ENCODE measurements at regions not wholly inside any gene's neighbourhood (a gene's known extent, or its start where the extent isn't known, plus 50 kb on each side); places are given as distances from the start of the nearest gene placed in this dataset.

GRCh38 chr10:47169581-47169980 is 130.4 kb upstream of the GDF10 start:
- no peak for DNase-seq

GRCh38 chr10:47173929-47174442 is 126.0 kb upstream of the GDF10 start:
- no peak for DNase-seq

DNA sequence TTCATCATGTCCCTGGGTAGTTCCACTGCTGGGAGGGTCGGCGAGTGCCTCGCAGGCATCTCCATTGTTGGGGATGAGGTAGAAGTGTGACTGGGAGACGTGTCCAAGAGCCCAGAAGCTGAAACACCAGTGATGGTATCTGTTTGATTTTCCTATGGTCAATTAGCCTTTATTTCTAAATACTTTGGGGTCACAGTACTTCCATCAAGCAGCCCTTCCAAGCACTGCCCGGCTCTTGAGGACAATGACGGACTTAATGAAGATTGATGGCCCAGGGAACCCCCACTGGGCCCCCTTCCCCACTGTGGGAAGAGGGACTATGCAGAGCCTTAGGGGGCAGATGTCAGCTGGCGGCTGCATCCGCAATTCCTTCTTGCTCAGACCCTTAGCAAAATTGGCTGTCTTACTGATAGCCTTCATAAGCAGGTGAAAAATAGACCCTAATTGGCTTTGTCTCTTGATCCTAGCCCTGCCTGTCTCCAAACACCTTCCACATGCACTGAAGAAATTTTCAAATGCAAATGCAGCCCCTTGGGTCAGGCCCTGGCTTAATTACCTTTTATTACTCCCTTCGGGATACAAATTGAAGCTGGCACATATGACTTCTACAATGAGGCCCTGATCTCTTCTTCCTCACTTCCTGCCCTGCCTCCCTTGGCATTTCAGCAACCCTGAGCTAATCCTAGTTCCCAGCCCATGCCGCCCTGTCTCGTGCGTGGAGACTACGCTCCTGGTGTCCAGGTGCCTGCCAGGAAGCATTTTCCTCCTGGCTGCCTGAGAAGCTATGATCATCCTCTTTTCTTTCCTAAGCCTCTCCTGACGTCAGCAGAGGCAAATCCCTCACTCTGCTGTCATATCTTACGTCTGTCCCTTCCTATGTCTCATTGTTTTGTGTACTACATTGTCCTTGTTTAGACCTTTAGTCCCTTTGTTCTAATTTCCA is 124.5 kb upstream of the GDF10 start:
- no peak for DNase-seq

- no peak for DNase-seq
These were observed 123.6 kb upstream of the GDF10 start for GRCh38 chr10:47176206-47176902.

DNA sequence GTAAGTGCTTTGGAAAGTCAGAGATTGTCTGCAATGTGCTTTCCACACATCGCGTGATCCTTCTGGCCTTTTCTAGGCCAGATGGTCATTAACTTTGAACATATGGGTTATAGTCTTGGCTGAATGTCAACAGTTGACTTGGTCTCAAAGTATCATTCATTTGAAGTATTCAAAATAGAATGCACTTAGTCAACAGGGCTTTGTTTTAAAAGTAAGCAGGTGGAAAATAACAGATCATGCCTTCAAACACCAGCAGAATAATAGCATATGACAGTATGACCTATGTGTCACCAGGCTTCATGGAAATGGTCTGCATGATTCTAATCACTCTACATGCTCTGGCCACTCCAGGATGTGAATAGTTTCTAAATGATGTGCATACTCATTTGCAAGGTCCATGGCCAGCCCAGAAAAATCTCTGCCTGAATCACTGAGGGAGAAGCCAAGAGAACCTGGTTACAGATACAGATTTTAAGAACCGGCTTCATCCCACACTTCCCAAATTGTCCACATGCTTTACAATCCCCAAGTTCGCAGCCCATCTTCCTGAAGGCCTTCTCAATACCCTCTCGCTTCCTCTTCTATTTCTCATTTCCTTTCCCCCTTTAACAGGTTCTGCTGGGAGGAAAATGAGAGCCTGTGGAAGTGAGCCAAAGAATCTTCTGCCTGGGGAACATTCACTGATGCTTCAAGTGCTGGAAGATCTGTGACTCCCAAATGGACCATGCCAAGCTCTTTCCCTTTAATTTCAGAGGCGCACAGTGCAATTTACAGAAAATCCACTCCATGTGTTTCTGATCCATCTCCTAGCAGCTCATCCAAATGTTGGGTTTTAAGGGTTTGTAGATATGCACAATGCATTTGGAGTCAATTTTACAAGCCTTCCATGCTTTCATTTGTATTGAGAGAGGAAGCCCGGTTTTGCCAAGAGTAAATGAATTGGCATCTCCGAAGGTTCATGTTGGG is 122.8 kb upstream of the GDF10 start:
- DNase-seq = no peak

GRCh38 chr10:47178537-47179290 is 121.3 kb upstream of the GDF10 start:
- no peak for DNase-seq

- DNase-seq = no peak
These were observed 120.7 kb upstream of the GDF10 start for GRCh38 chr10:47179291-47179647.

DNA sequence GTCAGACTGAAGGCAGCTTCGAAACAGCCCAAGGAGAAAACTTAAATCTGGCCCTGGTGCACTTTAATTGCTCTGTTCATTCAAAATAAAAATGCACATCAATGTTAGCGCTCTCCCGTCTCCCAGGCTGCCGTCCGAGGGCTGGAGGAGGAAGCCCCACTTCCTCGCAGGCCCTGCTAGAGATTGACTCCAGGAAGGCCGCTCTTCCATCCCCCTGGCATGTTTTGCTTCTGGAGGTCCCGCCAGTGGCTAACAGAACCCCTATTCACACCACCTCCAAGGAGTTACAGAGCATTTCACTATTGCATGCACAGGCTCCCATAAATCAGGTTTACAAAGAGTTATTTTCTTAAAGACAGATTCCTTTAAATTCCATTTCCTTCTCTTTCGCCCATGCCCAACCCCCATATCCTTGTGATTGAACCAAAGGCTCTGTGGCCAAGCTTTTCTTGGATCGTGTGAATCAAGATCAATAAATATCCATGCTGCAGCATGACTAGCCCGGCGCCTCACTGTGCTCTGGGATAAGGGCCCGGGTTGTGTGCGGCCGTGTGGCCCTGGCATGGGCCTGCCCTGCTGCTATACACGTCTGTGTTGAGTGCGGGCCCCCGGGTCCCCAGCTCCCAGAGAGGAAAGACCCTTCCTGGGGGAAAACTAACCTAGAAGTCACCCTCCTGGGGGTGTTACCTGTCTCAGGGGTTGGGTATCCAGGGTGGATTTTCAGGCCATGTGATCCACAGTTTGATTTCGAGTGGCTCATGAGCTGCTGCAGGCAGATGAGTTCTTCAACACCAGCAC is 118.7 kb upstream of the GDF10 start:
- DNase-seq = no peak

GRCh38 chr10:47182934-47183703 is 116.9 kb upstream of the GDF10 start:
- no peak for DNase-seq

- no peak for DNase-seq
These were observed 116.3 kb upstream of the GDF10 start for GRCh38 chr10:47183704-47184041.

DNA sequence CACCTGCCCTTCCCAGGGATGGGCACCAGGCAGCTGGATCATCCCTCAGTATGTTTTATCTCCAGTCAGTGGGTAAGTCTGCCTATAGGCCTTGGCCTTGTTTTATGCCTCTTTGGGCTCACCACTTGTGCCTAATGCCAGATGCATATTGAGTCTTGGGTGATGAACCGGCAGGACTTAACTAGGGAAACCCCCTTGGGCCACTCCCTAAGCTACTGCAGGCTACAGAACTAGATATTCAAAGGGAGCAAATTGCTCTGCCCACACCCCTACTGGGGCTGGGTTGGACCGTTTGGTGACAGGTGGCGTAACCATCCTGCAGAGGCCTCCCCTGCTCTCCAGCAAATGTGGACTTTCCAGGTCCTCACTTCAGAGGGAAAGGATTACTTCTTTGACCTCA is 115.7 kb upstream of the GDF10 start:
- DNase-seq = no peak

DNA sequence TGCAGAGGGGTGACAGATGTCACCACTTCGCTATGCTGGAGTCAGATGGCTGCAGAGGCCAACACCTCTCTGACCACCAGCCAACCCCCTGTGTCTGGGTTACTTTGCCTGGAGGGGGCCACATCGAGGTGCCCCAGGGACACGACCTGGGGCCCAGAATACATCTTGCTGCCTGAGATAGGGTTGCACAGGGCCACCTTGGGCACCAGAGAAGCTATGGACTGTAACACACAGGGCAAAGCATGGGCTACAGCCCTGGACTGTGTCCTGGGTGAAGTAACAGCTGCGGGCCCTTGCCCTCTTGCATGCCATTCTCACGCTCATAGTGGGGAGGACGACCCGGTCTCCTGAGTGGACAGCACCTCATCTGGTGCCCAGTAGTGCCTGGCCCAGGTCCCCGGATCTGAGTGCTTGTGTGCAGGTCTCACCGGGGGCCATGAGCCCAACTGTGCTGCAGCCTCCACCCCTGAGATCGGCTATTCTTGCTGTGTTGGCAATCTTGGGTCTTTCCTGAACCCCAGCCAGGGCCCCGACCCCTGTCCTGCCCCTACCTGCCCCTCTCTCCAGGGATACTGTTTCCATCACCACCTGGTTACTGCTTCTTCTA is 115.2 kb upstream of the GDF10 start:
- DNase-seq = no peak

DNA sequence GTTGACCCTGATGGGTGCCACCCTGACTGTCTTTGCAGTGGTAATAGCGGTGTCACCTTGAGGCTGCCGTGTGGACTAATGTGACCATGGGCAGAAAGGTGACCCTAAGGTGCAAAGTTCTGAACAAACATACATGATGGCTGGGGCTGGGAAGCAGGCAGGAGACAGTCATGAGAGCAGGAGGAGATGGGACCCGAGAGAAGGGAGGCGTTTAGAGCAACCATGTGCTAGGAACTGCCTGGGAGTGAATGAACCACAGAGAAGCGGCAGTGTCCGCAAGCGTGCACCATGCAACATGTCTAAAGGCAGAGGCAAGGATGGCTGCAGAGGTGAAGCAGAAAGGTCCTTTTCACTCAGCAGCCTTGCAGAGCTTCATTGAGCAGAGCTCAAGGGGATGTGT is 113.1 kb upstream of the GDF10 start:
- DNase-seq = no peak

DNA sequence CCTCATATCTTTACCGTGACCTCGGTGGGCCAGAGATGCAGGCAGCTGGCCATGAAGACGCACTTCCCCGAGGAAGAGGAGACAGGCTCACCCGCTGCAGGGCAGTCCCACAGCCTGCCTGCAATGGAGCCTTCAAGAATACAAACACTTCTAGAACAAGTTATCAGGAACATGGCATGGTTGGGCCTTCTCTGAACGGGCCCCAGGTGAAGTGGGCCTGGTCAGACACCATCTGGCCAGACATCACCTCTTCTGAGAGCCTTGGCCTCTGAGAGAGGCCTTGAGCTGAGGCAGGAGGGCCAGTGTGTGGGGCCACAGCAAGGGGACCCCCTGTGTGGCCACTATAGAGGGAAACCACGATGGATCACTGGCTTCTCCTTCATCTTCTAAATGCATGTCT is 112.4 kb upstream of the GDF10 start:
- no peak for DNase-seq

- no peak for DNase-seq
These were observed 111.8 kb upstream of the GDF10 start for GRCh38 chr10:47188156-47188555.

- DNase-seq = no peak
These were observed 110.2 kb upstream of the GDF10 start for GRCh38 chr10:47189802-47190201.

DNA sequence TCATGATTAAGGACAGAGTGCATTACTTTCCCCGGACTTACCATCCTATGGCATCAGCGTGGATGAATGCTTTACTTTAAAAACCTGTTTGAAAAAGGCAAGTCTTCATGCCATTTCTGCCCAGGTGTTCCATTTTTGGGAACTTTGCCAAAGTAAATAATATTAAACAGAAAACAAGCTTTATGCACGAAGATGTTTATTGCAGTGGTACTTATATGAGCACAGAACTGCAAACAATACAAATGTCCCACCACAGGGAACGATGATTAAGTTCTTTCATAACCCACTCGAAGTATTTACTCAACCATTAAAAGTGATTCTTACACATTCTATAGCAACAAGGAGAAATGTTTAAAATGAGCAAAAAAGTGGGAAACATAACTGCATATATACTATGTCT is 109.7 kb upstream of the GDF10 start:
- no peak for DNase-seq

DNA sequence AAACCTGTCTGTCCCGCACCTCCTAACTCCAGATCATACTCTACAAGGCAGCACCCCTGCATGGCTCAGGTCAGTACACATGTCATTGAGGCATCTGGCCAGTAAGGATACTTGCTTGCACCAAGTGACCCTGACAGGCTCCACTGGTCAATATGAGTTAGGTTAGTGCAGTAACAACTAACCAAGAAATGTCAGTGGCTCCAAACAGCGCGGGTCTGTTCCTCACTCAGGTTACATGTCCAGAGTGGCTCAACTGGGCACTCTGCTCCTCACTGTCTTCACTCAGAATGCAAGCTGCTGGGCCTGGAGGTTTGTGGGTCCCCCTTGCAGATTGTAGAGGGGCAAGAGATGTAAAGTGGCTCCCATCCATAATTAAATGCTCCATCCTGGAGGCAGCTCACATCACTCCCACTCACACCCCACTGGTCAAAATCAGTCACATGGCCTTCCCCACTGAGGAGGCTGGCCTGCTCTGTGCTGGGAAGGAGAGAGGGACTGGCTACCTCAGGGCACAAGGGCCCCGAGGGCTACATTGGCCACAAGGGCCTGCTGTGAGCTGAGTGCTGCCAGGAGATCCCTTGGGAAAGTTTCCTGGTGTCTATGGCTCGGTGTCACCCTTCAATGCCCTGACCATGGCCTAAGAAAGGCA is 109.1 kb upstream of the GDF10 start:
- DNase-seq = no peak

DNA sequence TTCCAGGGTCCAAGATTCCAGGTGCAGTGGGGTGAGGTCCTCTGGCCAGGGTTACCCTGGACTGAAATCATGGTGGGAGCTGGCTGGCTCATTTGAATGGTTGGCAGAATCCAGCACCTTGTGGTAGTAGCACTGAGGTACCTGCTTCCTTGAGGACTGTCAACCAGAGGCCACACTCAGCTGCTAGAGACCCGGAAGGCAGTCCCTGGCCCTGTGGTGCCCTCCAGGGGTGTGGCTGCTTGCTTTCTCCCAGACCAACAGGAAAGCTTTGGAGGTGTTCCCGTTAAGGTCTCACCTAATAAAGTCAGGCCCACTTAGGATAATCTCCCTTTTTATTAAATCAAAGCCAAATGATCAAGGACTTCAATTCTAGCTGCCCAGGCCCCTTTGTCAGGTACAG is 107.7 kb upstream of the GDF10 start:
- no peak for DNase-seq

Data from hindlimb muscle (tissue), 1 donor.